Dedifferentiated amniotic fluid mesenchymal stem cell (primary cell): ENCODE measurements at regions not wholly inside any gene's neighbourhood (a gene's known extent, or its start where the extent isn't known, plus 50 kb on each side); places are given as distances from the start of the nearest gene placed in this dataset.
"Not testable (repeated sequence)": the region's sequence is repeated elsewhere in the genome, so short reads cannot be mapped to it uniquely, and the experiment has no call there.

Experiments
- DNase-seq: peaks from one replicate; pipeline ENCODE4 v3.0.0-alpha.2; 2016; ENCODE audit errors: extremely low spot score

DNA sequence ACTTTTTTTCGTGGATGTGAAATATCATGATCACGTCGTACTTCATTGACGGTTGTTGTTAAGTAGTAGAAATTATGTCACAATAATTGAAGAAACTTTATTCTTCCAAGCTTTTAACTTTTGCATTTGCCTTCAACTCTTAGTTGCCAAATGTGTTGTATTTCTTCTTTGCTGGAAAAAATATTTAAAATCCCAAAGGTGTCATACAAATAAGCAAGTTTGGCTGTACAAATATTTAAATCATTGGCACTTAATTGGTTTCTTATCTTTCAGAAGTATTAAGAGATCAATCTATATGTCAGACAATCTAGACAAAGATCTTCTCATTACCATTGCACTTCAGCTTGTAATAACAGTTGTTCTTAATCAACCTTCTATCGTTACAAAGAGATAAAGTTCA, 204.0 kb upstream of the HDAC4 start:
- DNase-seq: no peak

GRCh38 chr2:239603411-239604356, 202.9 kb upstream of the HDAC4 start:
- DNase-seq: no peak

DNA sequence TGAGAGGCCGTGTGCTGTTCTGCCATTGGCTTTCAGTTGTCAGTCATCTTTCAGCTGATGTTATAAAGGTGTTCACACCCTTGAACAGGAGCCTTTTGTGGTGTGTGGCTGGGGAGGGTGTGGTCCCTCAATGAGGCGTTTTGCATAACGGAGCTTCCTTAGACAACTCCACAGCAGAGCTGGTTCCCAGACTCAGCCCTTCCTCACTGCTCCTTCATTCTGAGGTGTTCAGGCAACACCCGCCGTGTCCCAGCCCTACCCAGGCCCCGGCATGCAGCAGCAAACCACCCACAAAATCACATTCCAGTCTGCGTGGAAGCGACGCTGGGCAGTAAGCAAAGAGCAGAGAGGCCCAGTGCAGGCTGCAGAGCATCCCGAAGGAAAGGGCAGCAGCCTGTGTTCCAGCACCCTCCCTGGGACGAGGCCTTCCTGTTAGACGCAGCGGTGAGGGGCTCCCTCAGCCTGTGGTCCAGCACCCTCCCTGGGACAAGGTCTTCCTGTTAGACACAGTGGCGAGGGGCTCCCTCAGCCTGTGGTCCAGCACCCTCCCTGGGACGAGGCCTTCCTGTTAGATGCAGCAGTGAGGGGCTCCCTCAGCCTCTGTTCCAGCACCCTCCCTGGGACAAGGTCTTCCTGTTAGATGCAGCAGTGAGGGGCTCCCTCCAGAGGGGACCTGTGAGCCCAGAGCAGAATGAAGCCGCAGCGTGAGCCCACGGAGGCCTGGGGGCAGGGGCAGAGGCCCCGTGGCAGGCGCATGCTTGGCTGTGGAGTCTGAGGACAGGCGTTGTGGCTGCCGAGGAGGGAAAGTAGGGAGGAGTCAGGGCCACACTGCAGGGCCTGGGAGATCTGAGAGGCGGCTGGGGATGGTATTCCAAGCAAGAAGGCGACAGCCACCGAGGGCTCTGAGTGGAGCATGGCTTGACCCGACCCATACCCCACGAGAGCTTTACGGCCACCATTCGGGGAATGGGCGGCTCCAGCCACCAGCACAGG, 201.8 kb upstream of the HDAC4 start:
- DNase-seq: no peak

DNA sequence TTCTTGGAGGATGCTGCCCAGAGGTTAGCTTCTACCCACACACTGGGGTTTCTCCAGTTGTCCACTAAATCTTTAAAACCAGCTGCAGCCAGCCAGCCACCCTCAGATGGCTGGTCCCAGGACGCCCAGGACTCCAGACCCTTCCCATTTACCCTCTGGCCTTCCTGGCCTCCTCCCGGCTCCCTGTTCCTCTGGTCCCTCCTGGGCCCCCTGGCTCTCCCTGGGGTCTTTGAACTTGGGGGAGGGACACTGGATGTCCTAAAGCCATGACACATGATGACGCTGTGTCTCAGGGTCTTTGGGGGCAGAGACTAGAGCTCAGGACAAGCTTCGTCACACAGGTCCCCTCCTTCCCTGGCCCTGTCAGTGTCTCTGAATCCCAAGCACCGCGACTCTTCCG, 201.1 kb upstream of the HDAC4 start:
- no peak for DNase-seq

DNA sequence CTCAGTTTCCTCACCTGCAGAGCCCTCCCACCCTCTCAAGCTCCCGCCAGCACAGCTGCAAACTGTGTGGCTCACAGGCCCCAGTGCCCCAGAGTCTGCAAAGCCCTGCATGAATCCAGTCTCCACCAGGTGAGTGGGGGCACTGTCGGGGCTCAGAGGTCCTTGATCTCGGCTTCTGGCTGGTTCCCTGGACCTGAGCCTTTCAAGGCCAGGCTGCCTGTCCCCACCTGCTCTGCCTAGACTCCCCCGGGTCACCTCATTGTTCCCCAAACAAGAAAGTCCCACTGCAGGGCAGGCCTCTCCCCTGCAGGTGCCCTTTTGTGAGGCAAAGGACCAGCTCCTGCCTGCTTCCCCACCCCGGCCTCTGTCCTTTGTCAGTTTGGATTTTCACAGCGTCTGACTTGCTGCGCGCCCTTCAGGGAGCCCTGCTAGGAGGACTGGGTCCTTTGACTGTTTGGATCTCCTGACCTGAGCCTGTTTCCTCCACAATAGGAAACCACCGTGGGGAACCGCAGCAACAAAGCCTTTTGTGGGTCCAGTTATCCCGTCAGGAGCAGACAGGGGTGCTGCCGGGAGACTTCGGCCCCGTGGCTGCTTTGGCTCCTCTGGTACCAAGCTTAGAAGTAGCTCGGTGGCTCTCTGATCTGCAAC, 200.5 kb upstream of the HDAC4 start:
- DNase-seq: no peak

DNA sequence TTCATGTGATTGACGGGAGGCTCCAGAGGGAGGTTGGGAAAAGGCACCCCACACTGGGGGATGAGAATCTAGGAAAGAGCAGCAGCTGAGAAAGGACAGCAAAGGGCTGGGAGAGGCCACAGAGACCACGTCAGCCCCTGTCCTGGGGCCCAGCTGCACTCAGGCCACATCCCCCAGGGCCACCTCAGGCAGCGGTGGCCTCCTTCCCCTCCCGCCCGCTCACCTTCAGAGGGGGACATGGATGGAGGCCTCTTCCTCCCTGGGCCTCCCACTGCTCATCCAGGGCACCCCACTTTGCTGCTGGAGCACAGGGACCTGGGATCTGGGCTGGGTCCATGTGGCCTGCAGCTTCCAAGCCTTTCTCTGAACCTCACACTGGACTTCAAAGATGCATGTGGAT, 199.8 kb upstream of the HDAC4 start:
- DNase-seq: no peak

DNA sequence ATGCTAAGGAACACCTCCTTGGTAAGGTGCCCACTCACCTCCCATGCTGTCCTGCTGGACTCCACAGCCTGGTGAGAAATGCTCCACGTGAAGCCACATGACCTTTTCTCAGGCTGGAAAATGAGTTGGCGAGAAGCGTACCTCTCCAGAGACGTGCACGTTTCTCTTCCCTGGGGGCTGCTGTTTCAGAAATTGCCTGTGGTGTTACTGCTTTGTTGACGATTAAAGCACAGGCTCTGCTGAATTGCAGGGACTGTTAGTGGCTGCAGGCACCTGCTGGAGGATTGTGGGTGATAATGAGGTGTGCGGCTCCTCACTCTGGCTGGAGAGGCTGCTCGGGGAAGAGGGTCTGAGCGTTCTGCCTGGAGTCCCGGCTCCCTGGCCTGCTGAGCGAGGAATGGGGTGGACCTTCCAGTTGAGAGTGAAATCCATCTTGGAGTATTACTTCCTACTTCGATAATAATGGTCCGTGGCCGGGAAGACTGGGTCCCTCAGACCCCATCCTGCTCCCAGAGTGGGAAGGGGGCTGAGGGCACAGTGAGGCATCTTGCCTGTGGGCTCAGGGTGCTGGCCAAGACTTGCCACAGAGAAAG, 199.3 kb upstream of the HDAC4 start:
- DNase-seq: no peak

GRCh38 chr2:239599299-239599698, 198.5 kb upstream of the HDAC4 start:
- DNase-seq: no peak

DNA sequence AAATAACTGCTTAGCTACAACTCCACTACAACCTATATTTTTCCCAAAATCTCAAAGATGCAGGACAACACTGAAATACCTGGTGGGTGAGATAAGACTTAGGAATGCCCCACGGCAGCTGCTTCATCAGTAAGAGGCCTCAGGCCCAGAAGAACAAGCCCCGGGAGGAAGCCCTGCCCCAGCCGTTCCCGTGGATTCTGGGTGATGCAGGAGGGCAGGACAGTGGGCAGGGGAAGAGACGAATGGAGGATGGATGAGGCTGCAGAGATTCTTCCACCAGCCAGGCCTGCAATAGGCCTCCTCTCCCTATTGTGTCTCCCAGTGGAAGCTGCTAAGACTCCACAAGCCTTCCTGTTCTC, 197.9 kb upstream of the HDAC4 start:
- DNase-seq: no peak

GRCh38 chr2:239598011-239598731, 197.4 kb upstream of the HDAC4 start:
- no peak for DNase-seq

GRCh38 chr2:239597216-239597615, 196.4 kb upstream of the HDAC4 start:
- DNase-seq: no peak

DNA sequence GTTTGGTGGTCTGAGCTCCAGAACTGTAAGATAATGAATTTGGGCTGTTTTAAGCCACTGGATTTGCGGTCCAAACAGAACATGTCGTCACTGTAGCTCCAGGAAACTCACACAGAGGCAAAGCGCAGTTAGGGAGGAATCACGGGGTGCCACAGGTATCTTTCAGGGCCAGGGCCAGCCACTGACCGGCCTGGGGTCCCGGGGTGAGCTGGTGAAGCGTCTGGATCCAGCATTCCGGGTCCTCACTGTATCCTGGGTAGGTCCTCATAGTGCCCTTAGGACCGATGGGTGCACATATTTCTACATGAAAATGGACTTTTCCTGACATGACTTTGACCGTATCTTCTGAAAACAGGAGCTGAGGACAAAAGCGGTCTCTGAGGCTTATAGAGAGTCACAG, 196.0 kb upstream of the HDAC4 start:
- no peak for DNase-seq

- no peak for DNase-seq
These were observed 195.4 kb upstream of the HDAC4 start for GRCh38 chr2:239596253-239596652.

- no peak for DNase-seq
These were observed 194.9 kb upstream of the HDAC4 start for GRCh38 chr2:239595726-239596125.

GRCh38 chr2:239594772-239595608, 194.2 kb upstream of the HDAC4 start:
- no peak for DNase-seq

- no peak for DNase-seq
These were observed 193.4 kb upstream of the HDAC4 start for GRCh38 chr2:239594019-239594771.

- DNase-seq: no peak
These were observed 192.6 kb upstream of the HDAC4 start for GRCh38 chr2:239593455-239593854.

DNA sequence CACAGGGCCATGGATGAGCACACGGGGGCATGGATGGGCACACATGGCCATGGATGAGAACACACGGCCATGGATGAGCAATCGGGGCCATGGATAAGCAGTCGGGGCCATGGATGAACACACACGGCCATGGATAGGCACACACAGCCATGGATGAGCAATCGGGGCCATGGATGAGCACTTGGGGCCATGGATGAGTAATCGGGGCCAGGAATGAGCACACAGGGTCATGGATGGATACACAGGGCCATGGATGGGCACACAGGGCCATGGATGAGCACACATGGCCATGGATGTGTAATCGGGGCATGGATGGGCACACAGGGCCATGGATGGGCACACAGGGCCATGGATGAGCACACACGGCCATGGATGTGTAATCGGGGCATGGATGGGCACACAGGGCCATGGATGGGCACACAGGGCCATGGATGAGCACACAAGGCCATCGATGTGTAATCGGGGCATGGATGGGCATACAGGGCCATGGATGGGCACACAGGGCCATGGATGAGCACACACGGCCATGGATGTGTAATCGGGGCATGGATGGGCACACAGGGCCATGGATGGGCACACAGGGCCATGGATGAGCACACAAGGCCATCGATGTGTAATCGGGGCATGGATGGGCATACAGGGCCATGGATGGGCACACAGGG, 191.9 kb upstream of the HDAC4 start:
- DNase-seq: not testable (repeated sequence)
